ENCODE measurements at regions not wholly inside any gene's neighbourhood (a gene's known extent, or its start where the extent isn't known, plus 50 kb on each side); places are given as distances from the start of the nearest gene placed in this dataset.

DNA sequence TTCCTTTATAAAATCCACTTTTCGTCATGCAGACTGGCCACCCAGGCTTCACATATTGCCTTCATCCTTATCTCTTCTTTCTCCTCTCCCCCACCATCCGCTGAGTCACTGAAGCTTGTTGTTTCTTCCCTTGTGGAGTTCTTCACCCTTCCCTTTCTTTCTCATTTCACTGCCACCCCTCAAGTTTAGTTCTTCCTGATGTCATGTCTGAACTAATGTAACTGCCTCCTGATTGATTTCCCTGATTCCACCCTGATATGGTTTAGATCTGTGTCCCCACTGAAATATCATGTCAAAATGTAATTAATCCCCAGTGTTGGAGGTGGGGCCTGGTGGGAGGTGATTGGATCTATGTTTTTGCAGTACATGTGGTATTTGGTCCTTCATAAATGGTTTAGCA is 151.4 kb downstream of the CPEB2 start:
- Mint-ChIP-seq H3K4me1 (no peaks in the 10 kb centered on the region), H3K36me3 (no peaks in the 10 kb centered on the region), H3K9me3 (peaks cover 0 to 2% (median 0%) of the 10 kb centered on the region in 5 donors), H3K4me3 (no peak overlapping the region), H3K27me3 (peaks cover 0 to 7% of the 10 kb centered on the region in 2 donors), H3K27ac (peak overlapping the region in 1 of 8 donors; percentile 43)
- Histone ChIP-seq H3K4me3 (ENCODE audit: low read length) (no peak overlapping the region), H3K36me3 (ENCODE audit: insufficient read depth, low read length) (no peaks in the 10 kb centered on the region), H3K27ac (ENCODE audit: low read depth, low read length) (no peak overlapping the region), H3K27me3 (ENCODE audit: insufficient read depth, low read length, poor library complexity, severe bottlenecking) (no peaks in the 10 kb centered on the region), H3K4me1 (ENCODE audit: insufficient read depth, low read length) (no peaks in the 10 kb centered on the region), H3K9me3 (ENCODE audit: low read length) (no peaks in the 10 kb centered on the region)
- POLR2A ChIA-PET = no interaction called here
- CTCF ChIA-PET = no interaction called here
- DNase-seq = no peak

DNA sequence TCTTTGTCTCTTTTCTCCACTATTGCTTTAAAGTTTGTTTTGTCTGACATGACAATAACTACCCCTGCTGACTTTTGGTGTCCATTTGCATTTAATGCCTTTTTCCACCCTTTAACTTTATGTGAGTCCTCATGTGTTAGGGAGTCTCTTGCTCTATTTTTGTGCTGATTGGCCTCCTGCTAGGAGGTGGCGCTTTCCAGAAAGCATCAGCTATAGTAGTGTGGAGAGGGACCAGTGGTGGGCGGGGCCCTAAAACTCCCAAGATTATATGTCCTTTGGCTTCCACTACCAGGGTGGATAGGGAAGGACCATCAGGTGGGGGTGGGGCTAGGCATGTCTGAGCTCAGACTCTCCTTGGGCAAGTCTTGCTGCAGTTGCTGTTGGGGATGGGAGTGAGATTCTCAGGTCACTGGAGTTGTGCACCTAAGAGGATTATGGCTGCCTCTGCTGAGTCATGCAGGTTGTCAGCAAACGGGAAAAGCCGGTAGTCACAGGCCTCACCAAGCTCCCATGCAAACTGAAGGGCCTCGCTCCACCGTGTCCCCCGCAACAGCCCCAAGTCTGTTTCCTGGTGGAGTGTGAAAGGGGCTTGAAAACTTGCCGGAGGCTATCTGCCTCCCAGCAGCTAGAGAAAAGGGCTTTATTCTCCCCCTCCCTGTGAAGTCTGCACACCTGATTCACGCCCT is 156.3 kb downstream of the CPEB2 start:
- no peak overlapping the region for H3K4me3 Mint-ChIP-seq
- Histone ChIP-seq H3K27me3 (ENCODE audit: insufficient read depth, low read length, poor library complexity, severe bottlenecking) (no peaks in the 10 kb centered on the region), H3K9me3 (ENCODE audit: low read length) (no peaks in the 10 kb centered on the region), H3K36me3 (ENCODE audit: insufficient read depth, low read length) (no peaks in the 10 kb centered on the region), H3K4me1 (ENCODE audit: insufficient read depth, low read length) (no peaks in the 10 kb centered on the region), H3K27ac (ENCODE audit: low read depth, low read length) (no peak overlapping the region), H3K4me3 (ENCODE audit: low read length) (no peak overlapping the region)
- no peak for DNase-seq
- no peak overlapping the region for H3K27ac Mint-ChIP-seq
- no peaks in the 10 kb centered on the region for H3K36me3 Mint-ChIP-seq
- peaks cover 14% of the 10 kb centered on the region in 2 donors for H3K27me3 Mint-ChIP-seq
- H3K4me1 Mint-ChIP-seq = no peaks in the 10 kb centered on the region
- ChIA-PET POLR2A (no interaction called here), CTCF (no interaction called here)
- H3K9me3 Mint-ChIP-seq = peaks cover 0 to 2% (median 0%) of the 10 kb centered on the region in 5 donors

DNA sequence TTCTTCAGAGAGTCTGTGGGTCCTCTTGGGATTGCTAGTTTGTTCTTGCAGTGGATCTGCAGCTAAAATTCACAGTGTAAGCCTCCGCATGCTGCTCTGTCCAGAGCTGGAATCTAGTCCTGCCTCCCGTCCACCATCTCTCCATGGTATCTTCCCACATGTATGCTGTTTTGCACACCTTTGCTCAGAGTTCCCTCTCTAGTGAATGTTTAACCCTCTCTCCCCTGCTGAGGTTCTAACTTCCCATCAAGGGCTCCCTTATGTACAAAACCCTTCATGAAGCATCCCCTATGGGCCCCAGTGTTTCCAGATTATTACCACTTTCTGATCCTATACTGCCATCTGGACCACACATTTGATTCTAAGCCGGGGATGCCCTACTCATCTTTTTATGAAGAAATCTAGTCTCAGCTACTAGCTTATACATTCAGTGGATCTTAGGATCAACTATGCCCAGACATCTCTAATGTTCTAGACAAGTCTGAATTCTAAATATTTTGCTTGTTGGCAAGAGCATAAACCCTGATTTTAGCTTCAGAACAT is 157.3 kb downstream of the CPEB2 start:
- H3K4me3 Mint-ChIP-seq = no peak overlapping the region
- H3K9me3 Mint-ChIP-seq = peaks cover 0 to 2% (median 0%) of the 10 kb centered on the region in 5 donors
- Histone ChIP-seq H3K4me1 (ENCODE audit: insufficient read depth, low read length) (no peaks in the 10 kb centered on the region), H3K27ac (ENCODE audit: low read depth, low read length) (no peak overlapping the region), H3K9me3 (ENCODE audit: low read length) (no peaks in the 10 kb centered on the region), H3K4me3 (ENCODE audit: low read length) (no peak overlapping the region), H3K36me3 (ENCODE audit: insufficient read depth, low read length) (no peaks in the 10 kb centered on the region), H3K27me3 (ENCODE audit: insufficient read depth, low read length, poor library complexity, severe bottlenecking) (no peaks in the 10 kb centered on the region)
- no peaks in the 10 kb centered on the region for H3K4me1 Mint-ChIP-seq
- CTCF ChIA-PET = no interaction called here
- H3K27me3 Mint-ChIP-seq = peaks cover 14% of the 10 kb centered on the region in 2 donors
- no peaks in the 10 kb centered on the region for H3K36me3 Mint-ChIP-seq
- POLR2A ChIA-PET = no interaction called here
- H3K27ac Mint-ChIP-seq = no peak overlapping the region
- DNase-seq = no peak

DNA sequence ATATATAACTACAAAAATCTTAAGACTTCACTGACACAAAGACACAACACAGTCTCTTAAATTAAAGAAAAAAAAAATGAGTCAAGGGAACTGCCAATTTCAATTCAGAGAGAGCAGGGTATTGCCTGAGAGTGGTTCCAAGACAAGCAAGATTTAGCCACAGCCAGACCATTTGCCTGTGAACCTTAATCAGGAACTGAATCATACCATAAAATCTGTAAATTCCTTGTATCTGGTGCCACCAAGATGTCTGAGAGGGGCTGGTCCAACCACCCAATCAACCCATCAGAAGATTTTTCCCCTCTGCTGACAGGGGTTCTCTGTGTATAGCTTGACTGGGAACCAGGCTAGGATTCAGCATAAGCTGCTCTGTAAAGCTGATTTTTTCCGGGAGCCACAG is 159.2 kb downstream of the CPEB2 start:
- POLR2A ChIA-PET = no interaction called here

DNA sequence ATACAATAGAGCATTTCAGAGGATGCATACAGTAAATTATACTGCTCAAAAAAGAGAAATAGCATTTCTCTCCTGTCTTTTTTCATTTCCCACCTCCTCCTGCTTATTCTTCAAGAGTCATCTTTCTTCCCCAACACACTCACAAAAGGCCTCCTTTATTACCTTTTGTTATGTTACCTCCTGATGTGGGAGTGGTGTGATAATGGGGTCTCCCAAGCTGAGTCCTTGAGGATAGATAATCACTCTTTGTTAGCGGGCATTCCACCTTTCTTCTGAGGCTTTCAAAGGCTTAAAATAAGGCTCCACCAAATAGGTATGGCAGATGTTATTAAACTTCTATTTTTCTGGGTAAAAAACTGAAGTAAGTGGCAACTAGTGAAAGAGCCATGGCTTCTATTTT is 159.8 kb downstream of the CPEB2 start:
- no peak overlapping the region for H3K27ac ChIP-seq (ENCODE audit: low read depth, low read length)
- H3K4me3 ChIP-seq (ENCODE audit: low read length) = no peak overlapping the region
- peaks cover 14 to 15% of the 10 kb centered on the region in 2 donors for H3K27me3 Mint-ChIP-seq
- H3K4me3 Mint-ChIP-seq = no peak overlapping the region
- H3K9me3 ChIP-seq (ENCODE audit: low read length) = no peaks in the 10 kb centered on the region
- H3K27ac Mint-ChIP-seq = no peak overlapping the region
- POLR2A ChIA-PET = no interaction called here
- H3K9me3 Mint-ChIP-seq = no peaks in the 10 kb centered on the region
- CTCF ChIA-PET = interaction anchor here (1.4 kb wide), 1 partner anchor 1508 kb away, joined by 4 read pairs; no protein-coding TSS in a partner anchor
- H3K27me3 ChIP-seq (ENCODE audit: insufficient read depth, low read length, poor library complexity, severe bottlenecking) = no peaks in the 10 kb centered on the region
- no peaks in the 10 kb centered on the region for H3K36me3 Mint-ChIP-seq
- no peaks in the 10 kb centered on the region for H3K4me1 ChIP-seq (ENCODE audit: insufficient read depth, low read length)
- no peak for DNase-seq
- no peaks in the 10 kb centered on the region for H3K36me3 ChIP-seq (ENCODE audit: insufficient read depth, low read length)
- H3K4me1 Mint-ChIP-seq = no peaks in the 10 kb centered on the region

More for the DNA sequence above, 159.2 kb downstream of the CPEB2 start:
- Mint-ChIP-seq H3K27ac (no peak overlapping the region), H3K4me1 (no peaks in the 10 kb centered on the region), H3K9me3 (no peaks in the 10 kb centered on the region), H3K4me3 (no peak overlapping the region), H3K36me3 (no peaks in the 10 kb centered on the region), H3K27me3 (peaks cover 14% of the 10 kb centered on the region in 2 donors)
- no peaks in the 10 kb centered on the region for H3K27me3 ChIP-seq (ENCODE audit: insufficient read depth, low read length, poor library complexity, severe bottlenecking)
- no peak for DNase-seq
- H3K4me1 ChIP-seq (ENCODE audit: insufficient read depth, low read length) = no peaks in the 10 kb centered on the region
- no peak overlapping the region for H3K27ac ChIP-seq (ENCODE audit: low read depth, low read length)
- H3K9me3 ChIP-seq (ENCODE audit: low read length) = no peaks in the 10 kb centered on the region
- CTCF ChIA-PET = interaction anchor here (1.4 kb wide), 1 partner anchor 1507 kb away, joined by 4 read pairs; no protein-coding TSS in a partner anchor
- H3K4me3 ChIP-seq (ENCODE audit: low read length) = no peak overlapping the region
- no peaks in the 10 kb centered on the region for H3K36me3 ChIP-seq (ENCODE audit: insufficient read depth, low read length)

DNA sequence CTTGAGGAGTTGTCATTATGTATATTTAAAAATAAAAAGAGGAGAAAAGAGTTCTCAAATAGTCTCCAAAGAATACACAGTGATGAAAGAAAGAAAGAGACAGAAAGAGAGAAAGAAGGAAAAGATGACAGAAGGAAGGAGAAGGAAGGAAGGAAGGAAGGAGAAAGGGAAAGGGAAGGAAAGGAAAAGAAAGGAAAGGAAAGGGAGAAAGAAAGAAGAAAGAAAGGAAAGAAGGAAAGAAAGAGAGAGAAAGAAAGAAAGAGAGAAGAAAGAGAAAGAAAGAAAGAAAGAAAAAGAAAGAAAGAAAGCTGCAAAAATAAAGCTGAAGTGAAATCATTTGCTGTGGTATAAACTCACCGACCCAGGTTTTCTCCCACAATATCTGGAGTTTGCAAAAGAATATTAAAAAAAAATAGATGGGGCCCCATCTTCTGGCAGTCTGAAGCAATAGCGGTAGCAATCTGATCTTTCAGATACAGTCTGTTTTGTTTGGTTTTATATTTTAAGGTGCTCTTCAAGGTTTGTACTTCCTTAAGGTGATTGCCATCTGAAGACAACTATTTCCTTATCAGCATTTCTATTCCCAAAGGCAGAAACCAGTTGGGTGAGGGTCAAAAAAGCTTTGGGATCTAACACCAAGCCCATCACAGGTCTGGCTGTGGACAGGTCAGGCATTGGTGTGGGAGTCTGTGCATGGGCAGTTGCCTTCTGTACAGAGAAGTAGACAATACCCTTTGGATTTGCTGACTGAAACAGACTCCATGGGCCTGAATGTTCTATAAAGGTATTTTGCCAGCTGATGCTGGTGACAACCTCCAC is 160.4 kb downstream of the CPEB2 start:
- no peak overlapping the region for H3K27ac ChIP-seq (ENCODE audit: low read depth, low read length)
- CTCF ChIA-PET = interaction anchor here (1.4 kb wide), 1 partner anchor 1509 kb away, joined by 4 read pairs; no protein-coding TSS in a partner anchor

DNA sequence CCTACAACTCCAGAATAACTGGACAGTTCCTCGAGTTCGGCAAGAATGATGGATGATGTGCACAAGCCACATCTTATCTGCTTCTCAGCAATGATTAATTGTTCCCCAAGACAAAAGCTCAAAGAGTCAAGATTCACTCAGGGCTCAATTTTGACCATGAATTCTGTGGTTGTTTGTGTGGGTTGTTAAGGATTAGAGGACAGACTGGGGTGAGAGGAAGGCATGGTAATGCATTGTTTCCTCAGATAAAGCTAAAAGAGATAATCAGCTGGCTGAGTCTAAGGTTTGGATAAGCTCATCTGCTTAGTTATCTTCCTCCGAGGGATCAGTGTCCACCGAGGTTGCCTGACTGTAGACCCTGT is 161.0 kb downstream of the CPEB2 start:
- H3K9me3 Mint-ChIP-seq = no peaks in the 10 kb centered on the region
- no peak overlapping the region for H3K4me3 ChIP-seq (ENCODE audit: low read length)
- CTCF ChIA-PET = no interaction called here
- H3K27ac ChIP-seq (ENCODE audit: low read depth, low read length) = no peak overlapping the region
- H3K4me3 Mint-ChIP-seq = no peak overlapping the region
- H3K36me3 Mint-ChIP-seq = no peaks in the 10 kb centered on the region
- H3K9me3 ChIP-seq (ENCODE audit: low read length) = no peaks in the 10 kb centered on the region
- no peak overlapping the region for H3K27ac Mint-ChIP-seq
- POLR2A ChIA-PET = no interaction called here
- no peaks in the 10 kb centered on the region for H3K36me3 ChIP-seq (ENCODE audit: insufficient read depth, low read length)
- no peaks in the 10 kb centered on the region for H3K4me1 Mint-ChIP-seq
- no peaks in the 10 kb centered on the region for H3K4me1 ChIP-seq (ENCODE audit: insufficient read depth, low read length)
- no peaks in the 10 kb centered on the region for H3K27me3 ChIP-seq (ENCODE audit: insufficient read depth, low read length, poor library complexity, severe bottlenecking)
- DNase-seq = no peak
- H3K27me3 Mint-ChIP-seq = peaks cover 14% of the 10 kb centered on the region in 2 donors

More for the DNA sequence above, 160.4 kb downstream of the CPEB2 start:
- H3K9me3 Mint-ChIP-seq = no peaks in the 10 kb centered on the region
- H3K27me3 ChIP-seq (ENCODE audit: insufficient read depth, low read length, poor library complexity, severe bottlenecking) = no peaks in the 10 kb centered on the region
- H3K27me3 Mint-ChIP-seq = peaks cover 13 to 14% of the 10 kb centered on the region in 2 donors
- no peaks in the 10 kb centered on the region for H3K9me3 ChIP-seq (ENCODE audit: low read length)
- POLR2A ChIA-PET = no interaction called here
- H3K4me3 Mint-ChIP-seq = no peak overlapping the region
- no peaks in the 10 kb centered on the region for H3K36me3 Mint-ChIP-seq
- H3K4me3 ChIP-seq (ENCODE audit: low read length) = no peak overlapping the region
- no peaks in the 10 kb centered on the region for H3K36me3 ChIP-seq (ENCODE audit: insufficient read depth, low read length)
- H3K4me1 ChIP-seq (ENCODE audit: insufficient read depth, low read length) = no peaks in the 10 kb centered on the region
- no peaks in the 10 kb centered on the region for H3K4me1 Mint-ChIP-seq
- H3K27ac Mint-ChIP-seq = no peak overlapping the region
- peak in 1 of 5 donors; percentile 1 for DNase-seq

DNA sequence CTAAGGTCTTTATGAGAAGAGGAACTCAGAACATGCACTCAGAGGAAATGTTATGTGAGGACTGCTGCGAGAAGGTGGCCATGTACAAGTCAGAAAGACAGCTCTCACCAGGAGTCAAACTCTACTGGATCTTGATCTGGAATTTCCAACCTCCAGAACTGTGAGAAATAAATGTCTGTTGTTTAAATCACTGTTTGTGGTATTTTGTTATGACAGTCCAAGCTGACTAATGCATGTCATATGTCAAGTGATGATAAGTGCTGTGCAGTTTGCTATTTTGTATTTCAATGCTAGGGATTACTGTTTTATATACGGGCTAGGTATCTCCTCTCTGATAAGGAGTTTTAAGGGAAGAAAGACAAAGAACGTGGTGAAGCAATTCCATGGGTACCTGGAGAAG is 162.3 kb downstream of the CPEB2 start:
- ChIA-PET POLR2A (no interaction called here), CTCF (interaction anchor here (1.2 kb wide), 1 partner anchor 487 kb away, joined by 3 read pairs; no protein-coding TSS in a partner anchor)
- Histone ChIP-seq H3K4me3 (ENCODE audit: low read length) (no peak overlapping the region), H3K36me3 (ENCODE audit: insufficient read depth, low read length) (no peaks in the 10 kb centered on the region), H3K27me3 (ENCODE audit: insufficient read depth, low read length, poor library complexity, severe bottlenecking) (no peaks in the 10 kb centered on the region), H3K4me1 (ENCODE audit: insufficient read depth, low read length) (no peaks in the 10 kb centered on the region), H3K9me3 (ENCODE audit: low read length) (no peaks in the 10 kb centered on the region), H3K27ac (ENCODE audit: low read depth, low read length) (no peak overlapping the region)
- no peak for DNase-seq
- H3K27me3 Mint-ChIP-seq = peaks cover 14 to 16% of the 10 kb centered on the region in 2 donors
- no peak overlapping the region for H3K4me3 Mint-ChIP-seq
- no peak overlapping the region for H3K27ac Mint-ChIP-seq
- H3K9me3 Mint-ChIP-seq = no peaks in the 10 kb centered on the region
- no peaks in the 10 kb centered on the region for H3K36me3 Mint-ChIP-seq
- no peaks in the 10 kb centered on the region for H3K4me1 Mint-ChIP-seq

Data from CD8-positive, alpha-beta memory T cell (primary cell).